Heart left ventricle (tissue), 16 donors: ENCODE measurements at regions not wholly inside any gene's neighbourhood (a gene's known extent, or its start where the extent isn't known, plus 50 kb on each side); places are given as distances from the start of the nearest gene placed in this dataset.

Experiments
- ATAC-seq, 4 donors: fragments of 200-7000 bp; cut with Tn5 transposase; one replicate each; pipeline ENCODE4 v1.9.1; 2020 to 2022; ENCODE audit warnings: moderate library complexity in 4 of 4, mild to moderate bottlenecking in 3 of 4, moderate number of reproducible peaks in 1 of 4
- DNase-seq, 5 donors: peaks; one replicate each; pipeline ENCODE4 v3.0.0-alpha.2; 2020
- H3K27ac ChIP-seq, 12 donors: fragments of 200-600 bp; sonication (generic) in 4 of 12; one replicate each; pipeline versions ENCODE4 v1.5.0 to v1.8.0; 2016 to 2022; ENCODE audit warnings: mild to moderate bottlenecking in 2 of 12
- H3K27me3 ChIP-seq, 9 donors: fragments of 200-600 bp; sonication (generic) in 2 of 9; one replicate each; pipeline versions ENCODE4 v1.5.1 to v1.8.0; 2016 to 2022; ENCODE audit warnings: mild to moderate bottlenecking in 3 of 9
- H3K36me3 ChIP-seq, 9 donors: fragments of 200-600 bp; sonication (generic) in 2 of 9; one replicate each; pipeline versions ENCODE4 v1.5.0 to v1.8.0; 2018 to 2022; ENCODE audit warnings: mild to moderate bottlenecking in 2 of 9
- H3K4me1 ChIP-seq, 12 donors: fragments of 200-600 bp; sonication (generic) in 4 of 12; one replicate each; pipeline versions ENCODE4 v1.5.0 to v1.8.0; 2016 to 2022; ENCODE audit warnings: mild to moderate bottlenecking in 3 of 12
- H3K4me3 ChIP-seq, 12 donors: fragments of 200-600 bp; sonication (generic) in 4 of 12; one replicate each; pipeline versions ENCODE4 v1.5.0 to v1.8.0; 2017 to 2022; ENCODE audit warnings: mild to moderate bottlenecking in 9 of 12, moderate library complexity in 4 of 12
- H3K9me3 ChIP-seq, 12 donors: fragments of 200-600 bp; sonication (generic) in 4 of 12; one replicate each; pipeline versions ENCODE4 v1.5.0 to v1.8.0; 2016 to 2022; ENCODE audit warnings: mild to moderate bottlenecking in 1 of 12
- POLR2A ChIP-seq, 2 donors: fragments of 450-650 bp; IDR thresholded peaks; one replicate each; pipeline ENCODE4 v1.6.1; 2017; ENCODE audit warnings: antibody characterized with exemption in 2 of 2, mild to moderate bottlenecking in 2 of 2, moderate library complexity in 2 of 2
- WGBS, 4 donors: extraction: QIAGEN DNeasy Blood & Tissue Kit in 2 of 4; methylation state at CpG; one replicate each; pipeline versions ENCODE4 v1.1.5 to v1.1.7; 2013 to 2018; 5-methylcytosine and 5-hydroxymethylcytosine counted together
- intact Hi-C, 10 donors: fragments of 100-400 bp; cut with DNase I; formaldehyde crosslinking; loops; one replicate each; pipeline versions ENCODE4 v1.11.1 to v1.14.2; 2022
- TF ChIP-seq, protein P1 (sequence below), 12 donors: fragments of 200-600 bp; sonication (generic) in 4 of 12; IDR thresholded peaks; one replicate each; pipeline versions ENCODE4 v1.5.0 to v1.8.0; 2018 to 2022; ENCODE audit warnings: antibody characterized with exemption in 12 of 12, mild to moderate bottlenecking in 5 of 12
- donor health status: ischemic (EF 13 %, LVEDD 7.1; RV severe dilation, severe dysfunction).
- donor health status: healthy with polysubstance abuse.
- donor health status: DM: no; HTN: yes; CAD: no.
- donor health status: DM: no; HTN: no; CAD: no.
- donor health status: ischemic (EF 25% LVEDD 6.9; RV normal size, moderate dysfunction).
- donor health status: ischemic (EF 25% LVEDD 5.7; RV mildly dilated, moderate dysfunction).
- donor health status: healthy.
- donor health status: DM: yes; HTN: yes; CAD: no.
- donor health status: ischemic (EF 35%, LVEDD 5.7; RV mildly dilated, moderate dysfunction).
- donor health status: nonischemic (EF 11% LVEDD 7.7; RV severe dilation, severe dysfunction).
- donor health status: DM: yes; HTN: yes; CAD: no.
- donor health status: PGD.
- donor health status: ischemic (EF 29% LVEDD 5.4; RV normal size, mild dysfunction).
- donor health status: nonischemic (EF 23%, LVEDD 6.1; RV moderate dilation, normal function).

DNA sequence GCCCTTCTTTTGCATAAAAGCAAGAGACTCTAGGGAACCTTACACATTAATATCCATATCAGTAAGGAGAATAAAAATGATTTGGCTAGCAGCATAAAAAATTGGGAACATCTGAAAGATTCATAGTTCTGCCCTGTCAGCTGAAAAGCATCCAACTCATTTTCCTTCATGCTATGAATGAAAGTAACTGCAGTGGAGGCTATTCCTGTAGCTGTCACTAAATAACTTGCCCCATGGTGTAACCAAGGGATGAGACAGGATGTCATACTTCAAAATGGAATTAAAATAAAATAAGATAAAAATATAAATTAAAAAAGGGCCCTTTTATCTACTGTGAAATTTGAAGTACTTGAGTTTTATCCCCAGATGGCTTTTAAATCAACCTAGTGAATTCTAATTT lies 878.8 kb downstream of the C4orf33 start:
- no peak overlapping the region for H3K27ac ChIP-seq
- H3K9me3 ChIP-seq: peaks cover 0 to 8% (median 0%) of the 10 kb centered on the region in 12 donors
- intact Hi-C loops: no loop called here
- H3K4me3 ChIP-seq: no peak overlapping the region
- H3K27me3 ChIP-seq: no peaks in the 10 kb centered on the region
- no peaks in the 10 kb centered on the region for H3K4me1 ChIP-seq
- DNase-seq (no peak), ATAC-seq (no peak)
- no peaks in the 10 kb centered on the region for H3K36me3 ChIP-seq
- TF ChIP-seq POLR2A (IDR thresholded peaks at IDR 0.05): no peak
- TF ChIP-seq, protein P1, sequence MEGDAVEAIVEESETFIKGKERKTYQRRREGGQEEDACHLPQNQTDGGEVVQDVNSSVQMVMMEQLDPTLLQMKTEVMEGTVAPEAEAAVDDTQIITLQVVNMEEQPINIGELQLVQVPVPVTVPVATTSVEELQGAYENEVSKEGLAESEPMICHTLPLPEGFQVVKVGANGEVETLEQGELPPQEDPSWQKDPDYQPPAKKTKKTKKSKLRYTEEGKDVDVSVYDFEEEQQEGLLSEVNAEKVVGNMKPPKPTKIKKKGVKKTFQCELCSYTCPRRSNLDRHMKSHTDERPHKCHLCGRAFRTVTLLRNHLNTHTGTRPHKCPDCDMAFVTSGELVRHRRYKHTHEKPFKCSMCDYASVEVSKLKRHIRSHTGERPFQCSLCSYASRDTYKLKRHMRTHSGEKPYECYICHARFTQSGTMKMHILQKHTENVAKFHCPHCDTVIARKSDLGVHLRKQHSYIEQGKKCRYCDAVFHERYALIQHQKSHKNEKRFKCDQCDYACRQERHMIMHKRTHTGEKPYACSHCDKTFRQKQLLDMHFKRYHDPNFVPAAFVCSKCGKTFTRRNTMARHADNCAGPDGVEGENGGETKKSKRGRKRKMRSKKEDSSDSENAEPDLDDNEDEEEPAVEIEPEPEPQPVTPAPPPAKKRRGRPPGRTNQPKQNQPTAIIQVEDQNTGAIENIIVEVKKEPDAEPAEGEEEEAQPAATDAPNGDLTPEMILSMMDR (IDR thresholded peaks at IDR 0.05): no peak

DNA sequence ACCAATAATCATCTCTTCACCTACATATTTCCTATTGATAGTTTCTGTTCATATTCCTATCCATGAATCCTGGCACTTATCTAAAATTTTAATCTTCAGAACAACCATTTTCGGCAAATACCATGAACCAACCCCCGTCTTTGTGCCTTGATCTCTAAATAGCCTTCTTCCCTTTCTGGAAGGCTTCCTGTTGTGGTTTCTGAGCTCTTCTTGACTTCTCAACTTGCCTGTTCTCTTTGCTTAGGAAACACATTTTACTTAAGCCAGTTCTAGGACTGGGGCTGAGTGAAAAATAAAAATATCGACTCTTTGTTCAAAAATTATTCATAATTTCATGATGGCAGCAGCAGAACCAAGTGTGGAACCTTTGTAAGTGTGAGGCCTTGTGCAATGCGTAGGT lies 882.4 kb downstream of the C4orf33 start:
- no peaks in the 10 kb centered on the region for H3K27me3 ChIP-seq
- H3K27ac ChIP-seq: no peak overlapping the region
- no peaks in the 10 kb centered on the region for H3K36me3 ChIP-seq
- TF ChIP-seq POLR2A (IDR thresholded peaks at IDR 0.05): no peak
- TF ChIP-seq, protein P1 (IDR thresholded peaks at IDR 0.05): no peak
- H3K4me1 ChIP-seq: no peaks in the 10 kb centered on the region
- WGBS, 4 donors: 83 to 86% (median 84%) methylated on average over 4 of the region's 4 CpGs
- intact Hi-C loops: no loop called here
- ATAC-seq (no peak), DNase-seq (no peak)
- H3K9me3 ChIP-seq: no peaks in the 10 kb centered on the region
- H3K4me3 ChIP-seq: no peak overlapping the region

DNA sequence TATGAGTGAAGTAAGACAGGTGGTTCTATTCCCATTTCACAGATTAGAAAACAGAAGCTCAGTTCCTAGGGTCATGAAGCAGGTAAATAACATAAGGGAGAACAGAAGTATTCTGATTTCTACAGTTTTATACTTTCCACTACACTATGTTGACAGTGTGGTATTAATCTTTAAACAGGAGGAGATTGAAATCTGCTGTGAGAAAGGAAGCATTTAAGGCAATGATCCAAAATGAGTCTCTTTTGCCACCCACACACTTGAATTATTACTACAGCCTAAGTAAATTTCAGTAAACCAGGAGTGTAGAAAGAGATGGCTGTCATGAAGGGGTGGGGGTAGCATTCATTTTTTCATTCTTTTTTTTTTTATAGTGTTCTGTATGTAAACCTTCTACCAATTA lies 893.0 kb downstream of the C4orf33 start:
- TF ChIP-seq POLR2A (IDR thresholded peaks at IDR 0.05): no peak
- TF ChIP-seq, protein P1 (IDR thresholded peaks at IDR 0.05): no peak
- DNase-seq: no peak
- intact Hi-C loops: no loop called here
- no peak overlapping the region for H3K27ac ChIP-seq
- H3K4me1 ChIP-seq: no peaks in the 10 kb centered on the region
- no peaks in the 10 kb centered on the region for H3K27me3 ChIP-seq
- no peak overlapping the region for H3K4me3 ChIP-seq
- no peaks in the 10 kb centered on the region for H3K36me3 ChIP-seq
- H3K9me3 ChIP-seq: no peaks in the 10 kb centered on the region
- no peak for ATAC-seq

DNA sequence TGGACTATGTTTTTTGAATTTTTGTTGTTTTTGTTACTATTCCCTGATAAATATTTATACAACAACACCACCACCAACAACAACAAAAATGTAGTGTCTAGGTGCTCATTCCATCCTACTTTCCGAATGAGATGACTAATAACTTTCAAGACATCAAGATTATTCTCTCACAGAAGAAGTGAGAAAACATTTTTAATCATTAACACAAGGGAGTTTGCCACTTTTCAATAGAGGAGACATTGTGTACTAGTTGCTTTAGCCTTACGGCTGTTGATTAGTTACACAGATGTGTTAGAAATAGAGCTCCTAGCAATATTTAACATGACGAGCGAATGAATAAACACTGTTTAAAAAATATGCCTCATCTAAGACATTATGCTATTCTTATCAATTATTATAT lies 898.8 kb downstream of the C4orf33 start:
- H3K9me3 ChIP-seq: peaks cover 0 to 4% (median 0%) of the 10 kb centered on the region in 12 donors
- no peak overlapping the region for H3K4me3 ChIP-seq
- TF ChIP-seq POLR2A (IDR thresholded peaks at IDR 0.05): no peak
- TF ChIP-seq, protein P1 (IDR thresholded peaks at IDR 0.05): no peak
- H3K4me1 ChIP-seq: no peaks in the 10 kb centered on the region
- ATAC-seq (no peak), DNase-seq (no peak)
- intact Hi-C loops: no loop called here
- H3K27me3 ChIP-seq: no peaks in the 10 kb centered on the region
- no peaks in the 10 kb centered on the region for H3K36me3 ChIP-seq
- 61 to 72% (median 65%) methylated on average over 4 of the region's 4 CpGs for WGBS, 4 donors
- no peak overlapping the region for H3K27ac ChIP-seq
